ENCODE measurements at regions not wholly inside any gene's neighbourhood (a gene's known extent, or its start where the extent isn't known, plus 50 kb on each side); places are given as distances from the start of the nearest gene placed in this dataset.

- Histone ChIP-seq H3K4me1 (ENCODE audit: control insufficient read depth in 4 of 4, insufficient read depth in 4 of 4, low read length in 3 of 4) (no peaks in the 10 kb centered on the region), H3K4me3 (ENCODE audit: low read depth in 1 of 3, low read length in 3 of 3) (no peak overlapping the region)
- WGBS: 89% methylated on average over 1 of the region's 1 CpG
Measured at GRCh38 chr22:34904486-34904885, 161.5 kb upstream of the ISX start.

GRCh38 chr22:34913826-34914225 is 152.1 kb upstream of the ISX start:
- Histone ChIP-seq H3K4me3 (ENCODE audit: low read depth in 1 of 3, low read length in 3 of 3) (no peak overlapping the region), H3K27me3 (ENCODE audit: control insufficient read depth in 4 of 4, insufficient read depth in 4 of 4, low read length in 3 of 4) (peaks cover 0 to 6% (median 0%) of the 10 kb centered on the region in 4 donors), H3K27ac (ENCODE audit: low read depth in 1 of 2, low read length in 2 of 2) (no peak overlapping the region), H3K36me3 (ENCODE audit: control insufficient read depth in 4 of 4, insufficient read depth in 3 of 4, low read depth in 1 of 4, low read length in 3 of 4) (no peaks in the 10 kb centered on the region), H3K9ac (ENCODE audit: low read depth in 1 of 2, low read length in 2 of 2) (no peak overlapping the region), H3K9me3 (ENCODE audit: control insufficient read depth in 4 of 4, low read length in 3 of 4) (peaks cover 0 to 4% (median 1%) of the 10 kb centered on the region in 4 donors), H3K4me1 (ENCODE audit: control insufficient read depth in 4 of 4, insufficient read depth in 4 of 4, low read length in 3 of 4) (no peaks in the 10 kb centered on the region)
- TF ChIP-seq TAF1 (conservative IDR thresholded peaks at IDR 0.05) (no peak), EGR1 (IDR thresholded peaks at IDR 0.05; ENCODE audit: low read depth in 2 of 2) (no peak), YY1 (IDR thresholded peaks at IDR 0.05) (no peak), JUND (IDR thresholded peaks at IDR 0.05) (no peak), MAX (IDR thresholded peaks at IDR 0.05) (no peak), ZBTB33 (IDR thresholded peaks at IDR 0.05) (no peak), GABPA (IDR thresholded peaks at IDR 0.05 in 1 of 2, conservative IDR thresholded peaks at IDR 0.05 in 1 of 2) (no peak), RXRA (IDR thresholded peaks at IDR 0.05) (no peak), HNF4G (IDR thresholded peaks at IDR 0.05) (no peak), FOXA2 (IDR thresholded peaks at IDR 0.05) (no peak), RAD21 (IDR thresholded peaks at IDR 0.05) (no peak), FOXA1 (IDR thresholded peaks at IDR 0.05) (no peak), NR2F2 (IDR thresholded peaks at IDR 0.05) (no peak), REST (IDR thresholded peaks at IDR 0.05) (no peak)
- no peak for DNase-seq (ENCODE audit: low spot score)
- WGBS: 67% methylated on average over 3 of the region's 3 CpGs

More at GRCh38 chr22:34904486-34904885, 161.5 kb upstream of the ISX start:
- H3K36me3 ChIP-seq (ENCODE audit: control insufficient read depth in 4 of 4, insufficient read depth in 3 of 4, low read depth in 1 of 4, low read length in 3 of 4): no peaks in the 10 kb centered on the region
- H3K27ac ChIP-seq (ENCODE audit: low read depth in 1 of 2, low read length in 2 of 2): no peak overlapping the region
- no peak for TF ChIP-seq YY1 (IDR thresholded peaks at IDR 0.05)
- TF ChIP-seq GABPA (IDR thresholded peaks at IDR 0.05 in 1 of 2, conservative IDR thresholded peaks at IDR 0.05 in 1 of 2): no peak
- TF ChIP-seq MAX (IDR thresholded peaks at IDR 0.05): no peak
- TF ChIP-seq FOXA2 (IDR thresholded peaks at IDR 0.05): no peak
- no peak for TF ChIP-seq TAF1 (conservative IDR thresholded peaks at IDR 0.05)
- TF ChIP-seq HNF4G (IDR thresholded peaks at IDR 0.05): no peak
- no peak for TF ChIP-seq ATF3 (IDR thresholded peaks at IDR 0.05)
- peaks cover 0 to 7% (median 0%) of the 10 kb centered on the region in 4 donors for H3K9me3 ChIP-seq (ENCODE audit: control insufficient read depth in 4 of 4, low read length in 3 of 4)
- H3K27me3 ChIP-seq (ENCODE audit: control insufficient read depth in 4 of 4, insufficient read depth in 4 of 4, low read length in 3 of 4): no peaks in the 10 kb centered on the region
- H3K9ac ChIP-seq (ENCODE audit: low read depth in 1 of 2, low read length in 2 of 2): no peak overlapping the region
- no peak for DNase-seq (ENCODE audit: low spot score)
